ENCODE measurements at regions not wholly inside any gene's neighbourhood (a gene's known extent, or its start where the extent isn't known, plus 50 kb on each side); places are given as distances from the start of the nearest gene placed in this dataset.

GRCh38 chr10:83167081-83167480 lies 972.2 kb upstream of the GHITM start:
- ChIA-PET POLR2A (ENCODE audit: partially characterized antibody) (no interaction called here), CTCF (ENCODE audit: partially characterized antibody) (interaction anchor here (0.6 to 2.1 kb wide), 17 partner anchors 9 to 1017 kb away, joined by 3 to 12 read pairs (median 4); no protein-coding TSS in a partner anchor)
- Histone ChIP-seq H2BK20ac (ENCODE audit: low read length) (no peak overlapping the region), H3K27ac (ENCODE audit: low read depth, low read length) (no peak overlapping the region), H3K79me1 (ENCODE audit: low read depth, low read length) (no peaks in the 10 kb centered on the region), H2AFZ (ENCODE audit: low read length) (no peak overlapping the region), H3K9ac (replicated peaks in 1 of 4; ENCODE audit: extremely low read depth in 1 of 4, low read depth in 3 of 4, low read length in 3 of 4) (no peak overlapping the region), H3K23me2 (ENCODE audit: low read depth, low read length) (no peaks in the 10 kb centered on the region), H2BK15ac (ENCODE audit: low read length) (no peak overlapping the region), H3K4ac (replicated peaks; ENCODE audit: insufficient read length, low read depth, low read length) (no peak overlapping the region), H4K91ac (replicated peaks; ENCODE audit: insufficient read length, low read length) (no peak overlapping the region), H3K36me3 (ENCODE audit: control insufficient read depth in 2 of 4, insufficient read depth in 4 of 4, low read length in 3 of 4) (no peaks in the 10 kb centered on the region), H3K18ac (ENCODE audit: extremely low read depth, low read length) (no peak overlapping the region), H4K8ac (ENCODE audit: extremely low read depth, insufficient read depth, low read length) (no peak overlapping the region), H3K23ac (ENCODE audit: insufficient read length) (no peak overlapping the region), H3K9me3 (ENCODE audit: insufficient read depth in 2 of 2, low read depth in 1 of 2, low read length in 1 of 2) (no peaks in the 10 kb centered on the region), H2BK12ac (ENCODE audit: low read depth, low read length) (no peak overlapping the region), H2BK120ac (replicated peaks; ENCODE audit: low read depth, low read length) (no peak overlapping the region), H3K4me3 (ENCODE audit: extremely low read depth in 1 of 4, insufficient read depth in 2 of 4, low read depth in 3 of 4, low read length in 4 of 4) (no peak overlapping the region), H2BK5ac (ENCODE audit: low read depth, low read length) (no peak overlapping the region), H4K20me1 (replicated peaks in 1 of 2; ENCODE audit: control insufficient read depth in 1 of 2, insufficient read depth in 2 of 2, low read length in 2 of 2) (no peaks in the 10 kb centered on the region), H3K14ac (ENCODE audit: insufficient read length) (no peak overlapping the region), H3K27me3 (replicated peaks in 1 of 4; ENCODE audit: control insufficient read depth in 3 of 4, extremely low read depth in 1 of 4, insufficient read depth in 3 of 4, low read length in 3 of 4) (no peaks in the 10 kb centered on the region; a peak in 1 of 7 replicates), H3K79me2 (ENCODE audit: control insufficient read depth in 1 of 2, insufficient read depth in 2 of 2, low read length in 2 of 2) (no peaks in the 10 kb centered on the region), H2AK5ac (ENCODE audit: low read depth, low read length) (no peak overlapping the region), H3K4me2 (ENCODE audit: insufficient read depth in 1 of 2, low read depth in 2 of 2, low read length in 2 of 2) (no peak overlapping the region), H3K56ac (replicated peaks; ENCODE audit: insufficient read length, low read depth, low read length) (no peak overlapping the region), H4K5ac (ENCODE audit: insufficient read length, low read depth, low read length) (no peak overlapping the region), H3K4me1 (replicated peaks in 1 of 4; ENCODE audit: control insufficient read depth in 3 of 4, insufficient read depth in 4 of 4, low read length in 3 of 4) (no peaks in the 10 kb centered on the region)
- WGBS, 2 experiments (ENCODE audit: extremely low coverage in 1 of 2, insufficient coverage in 1 of 2, insufficient read length in 1 of 2, insufficient replicate concordance in 2 of 2, low coverage in 1 of 2, low lambda C conversion rate in 2 of 2, missing lambda C conversion rate in 1 of 2), result 76% methylated on average over 4 of the region's 4 CpGs; no CpG with 5 or more reads in 1 of the 2 experiments
- DNase-seq (ENCODE audit: low read depth in 1 of 2, low spot score in 2 of 2), result no peak
- FAIRE-seq, result no peak
- TF ChIP-seq CEBPB (IDR thresholded peaks at IDR 0.05; ENCODE audit: low read depth, low read length), result no peak
